Ovary (tissue), 3 donors: ENCODE measurements at regions not wholly inside any gene's neighbourhood (a gene's known extent, or its start where the extent isn't known, plus 50 kb on each side); places are given as distances from the start of the nearest gene placed in this dataset.

Experiments
- CTCF ChIP-seq, 3 donors: fragments of 450-650 bp in 2 of 3; fragments of 200-600 bp in 1 of 3; IDR thresholded peaks; one replicate each; pipeline versions ENCODE4 v1.5.1 to v1.8.0; 2016 to 2022; ENCODE audit warnings: antibody characterized with exemption in 3 of 3, mild to moderate bottlenecking in 1 of 3
- EP300 ChIP-seq: sonication (generic); formaldehyde crosslinking; IDR thresholded peaks from one replicate; pipeline ENCODE4 v1.6.1; 2017; ENCODE audit warnings: antibody characterized with exemption
- POLR2A ChIP-seq: fragments of 450-650 bp; IDR thresholded peaks from one replicate; pipeline ENCODE4 v1.6.1; 2017; ENCODE audit warnings: antibody characterized with exemption, mild to moderate bottlenecking, moderate library complexity
- donor health status: DM: no; HTN: no; CAD: no.

- no peak for TF ChIP-seq CTCF (IDR thresholded peaks at IDR 0.05)
- TF ChIP-seq POLR2A, result no peak
- no peak for TF ChIP-seq EP300
Measured at GRCh38 chr9:126559296-126559695, 54.4 kb upstream of the LMX1B start.
